ENCODE measurements at regions not wholly inside any gene's neighbourhood (a gene's known extent, or its start where the extent isn't known, plus 50 kb on each side); places are given as distances from the start of the nearest gene placed in this dataset.
"Not testable (repeated sequence)": the region's sequence is repeated elsewhere in the genome, so short reads cannot be mapped to it uniquely, and the experiment has no call there.

DNA sequence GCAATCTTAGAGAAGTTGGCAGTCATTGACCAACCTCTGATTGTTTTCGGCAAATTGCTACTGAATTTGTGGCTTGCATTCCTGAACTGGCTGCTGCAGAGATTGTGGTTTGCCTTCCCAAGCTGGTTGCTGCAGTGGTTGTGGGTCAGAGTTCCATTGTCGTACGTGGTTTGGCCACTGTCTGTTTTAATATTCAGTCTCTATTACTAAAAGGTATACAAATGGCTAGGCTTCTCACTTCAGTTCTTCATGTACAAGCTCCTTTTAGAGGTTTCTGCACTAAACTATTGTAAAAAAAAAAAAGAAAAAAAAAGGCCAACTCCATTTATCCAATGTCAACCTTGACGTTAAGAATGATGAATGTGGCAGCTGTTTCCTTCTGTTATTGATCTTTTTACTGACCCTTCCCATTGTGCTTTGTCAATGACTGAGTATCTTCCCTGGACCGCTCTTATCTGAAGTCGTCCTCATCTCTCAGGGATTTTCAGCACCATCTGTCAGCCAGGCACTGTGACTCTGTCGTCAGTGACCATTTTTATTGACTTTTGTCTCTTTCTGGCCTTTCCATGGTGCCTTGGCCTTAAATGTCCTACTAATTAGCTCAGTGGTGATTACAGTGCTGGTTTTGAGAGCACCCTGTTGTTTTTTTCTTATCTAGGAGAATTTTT lies 140.6 kb upstream of the ZNF658 start:
- H3K4me3 ChIP-seq (ENCODE audit: low read depth, low read length); DNase-seq (ENCODE audit: low read depth): not testable (repeated sequence)

DNA sequence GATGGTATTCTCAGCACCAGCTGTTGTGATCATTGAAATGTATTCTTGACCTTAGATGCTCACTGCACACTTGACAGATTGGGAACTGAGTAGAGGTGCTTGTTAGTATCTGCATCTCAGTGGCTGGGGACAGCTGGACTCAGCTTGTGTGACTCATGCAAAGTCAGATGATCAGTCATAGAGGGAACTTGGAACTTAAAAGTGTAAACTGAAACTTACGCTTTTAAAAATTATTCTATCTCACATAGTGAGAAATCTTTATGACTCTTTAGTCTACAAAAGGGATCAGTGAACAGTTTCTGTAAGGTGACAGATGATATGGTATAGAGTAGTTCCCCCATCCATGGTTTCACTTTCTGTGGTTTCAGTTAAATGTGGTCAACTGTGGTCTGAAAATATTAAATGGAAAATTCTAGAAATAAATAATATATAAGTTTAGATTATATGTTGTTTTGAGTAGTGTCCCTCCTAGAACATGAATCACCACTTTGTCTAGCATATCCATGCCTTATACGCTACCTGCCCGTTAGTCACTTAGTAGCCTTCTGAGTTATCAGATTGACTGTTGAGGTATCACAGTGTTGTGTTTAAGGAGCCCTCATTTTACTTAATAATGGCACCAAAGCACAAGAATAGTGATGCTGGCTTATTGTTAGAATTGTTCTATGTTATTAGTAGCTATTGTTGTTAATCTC lies 135.6 kb upstream of the ZNF658 start:
- not testable (repeated sequence) for DNase-seq (ENCODE audit: low read depth); H3K4me3 ChIP-seq (ENCODE audit: low read depth, low read length)

DNA sequence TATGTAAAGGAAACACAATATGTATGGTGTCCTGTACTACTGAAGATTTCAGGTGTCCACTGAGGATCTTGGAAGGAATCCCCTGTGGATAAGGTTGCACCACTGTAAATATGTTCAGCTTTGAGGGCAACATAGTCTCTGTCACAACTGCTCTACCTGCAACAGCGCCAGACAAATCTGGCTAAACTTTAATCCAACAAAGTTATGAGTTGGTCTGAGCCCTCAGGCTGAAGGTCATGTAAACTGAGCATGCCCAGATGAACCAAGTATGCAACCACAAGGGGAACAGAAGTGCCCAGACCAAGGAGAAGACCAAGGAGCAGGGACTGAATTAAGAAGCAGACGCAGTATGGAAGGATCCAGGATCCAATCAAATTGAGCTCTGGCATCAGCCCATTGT lies 135.0 kb upstream of the ZNF658 start:
- not testable (repeated sequence) for H3K4me3 ChIP-seq (ENCODE audit: low read depth, low read length); DNase-seq (ENCODE audit: low read depth)

DNA sequence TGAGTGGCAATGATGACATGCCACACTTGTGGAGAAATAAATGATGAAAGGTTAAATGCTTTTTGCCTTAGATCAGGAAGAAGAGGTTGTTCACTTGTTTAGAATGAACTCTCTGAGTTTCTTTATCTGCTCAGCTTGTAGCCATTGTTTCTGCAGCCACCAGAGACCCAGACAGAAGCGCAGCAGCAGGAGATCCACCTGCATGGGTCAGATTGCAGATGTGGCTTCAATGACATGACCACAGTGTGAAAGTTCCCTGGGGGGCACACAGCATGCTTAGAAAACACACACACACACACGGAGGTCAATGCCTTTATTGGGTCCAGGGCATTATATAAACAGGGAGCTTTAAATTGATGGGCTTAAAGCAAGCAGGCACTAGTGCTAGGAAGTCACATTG lies 129.0 kb upstream of the ZNF658 start:
- not testable (repeated sequence) for DNase-seq (ENCODE audit: low read depth); H3K4me3 ChIP-seq (ENCODE audit: low read depth, low read length)

DNA sequence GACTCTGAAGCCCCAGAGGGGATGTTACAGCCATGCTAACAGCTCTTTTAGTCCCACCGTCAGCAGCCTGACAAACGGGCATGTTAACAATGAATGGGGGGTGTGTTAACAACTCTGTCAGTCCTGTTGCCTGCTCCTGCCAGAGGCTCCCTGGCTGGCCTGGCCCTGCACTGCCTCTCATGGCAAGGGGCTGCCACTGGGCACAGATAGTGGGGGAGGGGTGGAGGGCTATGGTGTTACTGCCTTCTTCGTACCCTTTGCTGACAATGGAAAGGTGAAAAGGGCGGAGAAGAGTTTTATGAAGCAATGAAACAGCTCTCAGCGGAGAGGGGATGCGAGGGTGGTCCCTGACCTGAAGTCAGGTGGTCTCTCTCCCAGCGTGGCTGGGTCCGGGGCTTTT lies 125.9 kb upstream of the ZNF658 start:
- not testable (repeated sequence) for H3K4me3 ChIP-seq (ENCODE audit: low read depth, low read length); DNase-seq (ENCODE audit: low read depth)

DNA sequence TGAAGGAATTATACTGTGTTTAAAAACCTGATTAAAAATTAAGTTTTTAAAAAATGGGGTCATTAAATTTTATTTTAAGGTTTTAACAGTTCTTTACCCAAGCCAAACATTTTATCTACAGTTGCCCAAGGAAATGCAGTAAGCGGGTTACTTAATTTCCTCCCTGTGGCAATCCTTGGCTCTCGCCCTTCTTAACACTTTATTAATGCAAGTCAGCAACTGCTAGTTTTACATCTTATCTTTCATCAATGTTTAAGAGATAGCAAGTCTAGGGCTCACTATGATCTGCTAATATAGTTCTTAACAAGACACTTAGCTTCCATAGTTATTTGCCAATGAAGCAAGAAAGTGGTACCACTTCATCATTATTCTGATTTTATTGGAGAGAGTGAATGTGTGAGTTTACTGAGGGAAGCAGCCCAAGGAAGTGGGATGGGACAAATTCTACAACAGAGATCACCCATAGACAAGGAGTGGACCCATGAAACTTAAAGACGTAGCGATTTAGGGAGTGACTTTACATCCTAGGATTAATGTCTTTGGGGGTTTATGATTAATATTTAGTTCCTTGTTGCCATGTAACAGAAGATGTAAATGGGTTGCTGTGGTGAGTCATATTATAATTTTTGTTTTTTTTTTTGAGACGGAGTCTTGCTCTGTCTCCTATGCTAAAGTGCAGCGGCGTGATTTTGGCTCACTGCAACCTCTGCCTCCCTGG lies 120.4 kb upstream of the ZNF658 start:
- not testable (repeated sequence) for DNase-seq (ENCODE audit: low read depth); H3K4me3 ChIP-seq (ENCODE audit: low read depth, low read length)

DNA sequence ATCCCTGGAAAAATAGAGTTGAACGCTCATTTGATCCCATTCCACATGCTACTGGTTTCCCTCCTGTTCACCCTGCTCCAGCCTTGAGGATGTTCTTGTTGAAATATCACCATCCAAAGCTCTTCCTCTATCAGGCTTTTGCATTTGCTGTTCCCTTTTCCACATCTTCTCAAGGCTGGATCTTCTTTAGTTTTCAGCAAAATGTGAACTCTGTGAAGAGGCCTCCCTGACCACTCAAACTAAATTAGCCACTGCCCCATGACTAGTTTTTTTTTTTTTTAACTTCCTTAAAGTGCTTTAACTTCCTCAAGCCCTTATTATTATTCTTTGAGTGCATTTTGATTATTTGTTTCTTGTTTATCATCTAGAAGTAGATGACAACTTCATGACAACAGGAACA lies 119.3 kb upstream of the ZNF658 start:
- DNase-seq (ENCODE audit: low read depth); H3K4me3 ChIP-seq (ENCODE audit: low read depth, low read length): not testable (repeated sequence)

DNA sequence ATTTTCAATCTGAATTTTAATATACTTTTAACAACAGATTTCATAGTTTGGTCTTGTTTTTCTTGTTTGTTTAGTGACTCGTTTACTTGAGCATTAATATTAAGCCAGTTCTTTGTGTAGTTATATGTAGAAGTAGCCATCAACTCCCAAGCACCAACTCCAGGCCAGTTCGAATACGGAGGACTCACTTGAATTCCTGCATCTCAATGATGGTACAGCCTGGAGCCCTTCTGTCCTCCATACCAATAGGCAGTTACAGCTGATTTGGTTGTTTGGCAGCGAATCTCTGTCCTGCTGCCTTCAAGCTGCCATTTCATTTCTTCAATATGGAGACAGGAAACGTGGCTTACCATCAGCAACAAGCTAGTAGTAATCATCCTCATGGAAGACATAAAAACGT lies 118.5 kb upstream of the ZNF658 start:
- not testable (repeated sequence) for H3K4me3 ChIP-seq (ENCODE audit: low read depth, low read length); DNase-seq (ENCODE audit: low read depth)

DNA sequence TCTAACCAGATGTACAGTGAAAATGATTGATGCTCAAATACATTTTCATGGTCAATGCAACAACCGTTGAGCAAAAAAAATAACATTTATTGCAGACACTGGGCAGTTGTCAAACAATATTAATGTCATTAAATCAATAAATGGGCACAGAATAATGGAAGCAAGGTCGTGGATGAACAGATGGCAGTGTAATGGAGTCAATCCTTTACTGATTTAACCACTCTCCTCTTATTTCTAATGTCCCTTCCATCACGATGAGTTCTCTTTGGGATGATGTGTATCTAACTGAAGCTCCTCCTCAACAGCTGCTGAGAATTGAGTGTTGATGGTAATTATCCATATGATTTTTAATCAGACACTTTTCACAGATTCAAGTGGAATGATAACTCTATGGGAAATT lies 114.9 kb upstream of the ZNF658 start:
- not testable (repeated sequence) for DNase-seq (ENCODE audit: low read depth); H3K4me3 ChIP-seq (ENCODE audit: low read depth, low read length)

DNA sequence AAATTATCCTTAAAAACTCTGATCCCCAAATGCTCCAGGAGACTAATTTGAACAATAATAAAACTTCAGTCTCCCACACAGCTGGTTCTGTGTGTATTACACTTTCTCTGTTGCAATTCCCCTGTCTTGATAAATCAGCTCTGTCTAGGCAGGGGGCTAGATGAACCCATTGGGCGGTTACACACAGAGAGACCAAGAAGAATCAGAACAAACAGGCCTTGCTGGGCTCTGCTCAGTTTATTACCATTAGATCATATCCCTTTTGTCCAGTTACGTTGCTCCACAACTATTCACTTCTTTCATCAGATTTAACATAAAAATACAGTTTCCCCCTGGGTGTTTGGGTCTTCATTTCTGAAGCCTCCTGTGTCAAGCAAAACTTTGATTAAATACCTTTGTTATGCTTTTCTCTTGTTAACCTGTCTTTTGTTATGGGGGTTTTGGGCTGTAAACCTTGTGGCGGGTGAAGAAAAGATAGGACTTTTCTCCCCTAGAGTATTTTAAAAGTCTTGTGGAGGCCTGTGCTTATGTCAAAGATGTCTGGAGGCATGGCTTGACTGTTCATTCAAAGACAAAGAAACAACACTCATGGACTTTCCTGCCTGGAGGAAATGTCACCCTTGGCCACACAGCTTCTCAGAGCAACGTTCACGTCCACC lies 109.3 kb upstream of the ZNF658 start:
- not testable (repeated sequence) for H3K4me3 ChIP-seq (ENCODE audit: low read depth, low read length); DNase-seq (ENCODE audit: low read depth)

DNA sequence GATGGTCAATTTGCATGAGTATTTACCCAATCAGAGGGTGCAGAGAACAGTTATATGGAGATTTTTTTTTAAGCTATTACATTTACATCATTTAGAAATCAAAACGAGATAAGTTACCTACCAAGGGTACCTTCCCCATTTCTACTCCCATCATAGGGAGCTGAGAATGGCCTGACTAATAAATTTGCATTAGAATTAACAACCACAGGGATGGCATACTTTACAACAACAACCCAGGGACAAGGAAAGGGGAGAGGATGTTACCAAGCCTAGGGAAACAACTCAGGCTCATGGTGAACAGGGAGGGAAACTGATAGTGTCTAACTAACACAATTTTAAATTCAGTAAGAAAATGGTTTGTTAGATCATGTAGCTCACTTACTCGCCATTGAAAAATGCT lies 105.8 kb upstream of the ZNF658 start:
- H3K4me3 ChIP-seq (ENCODE audit: low read depth, low read length); DNase-seq (ENCODE audit: low read depth): not testable (repeated sequence)

DNA sequence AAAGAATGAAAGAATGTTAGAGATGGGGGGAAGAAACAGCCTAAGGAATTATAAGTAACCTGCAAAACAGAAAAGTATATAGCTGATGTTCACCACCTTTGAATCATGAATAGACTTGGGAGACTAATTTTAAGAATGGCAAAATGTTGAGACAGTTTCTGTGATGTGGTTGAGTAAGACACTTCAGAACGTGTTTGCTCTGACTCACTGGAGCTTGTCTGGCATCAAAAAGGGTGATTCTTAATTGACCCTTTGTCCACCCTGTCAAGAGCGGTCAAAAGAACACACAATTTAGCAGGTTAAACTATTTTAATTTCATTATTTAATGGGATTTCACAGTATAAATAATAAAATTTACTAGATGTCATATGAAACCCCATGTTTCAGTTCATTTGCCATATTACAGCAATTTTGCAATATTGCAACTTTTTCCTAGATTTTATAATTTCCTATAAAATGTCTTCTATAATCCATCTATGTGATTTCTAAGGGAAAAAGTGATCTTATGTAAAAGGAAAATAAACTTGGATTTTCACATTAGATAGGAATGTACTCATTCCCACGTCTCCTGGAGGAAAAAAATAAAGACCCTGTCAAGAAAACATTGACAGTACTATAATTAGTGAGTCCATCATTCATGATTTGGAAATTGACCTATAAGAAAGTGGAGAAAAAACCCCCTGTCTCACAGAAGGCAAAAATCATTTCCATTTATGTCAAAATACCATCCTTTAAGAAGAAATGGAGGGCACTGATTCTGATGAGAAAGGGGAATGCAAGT lies 104.6 kb upstream of the ZNF658 start:
- H3K4me3 ChIP-seq (ENCODE audit: low read depth, low read length); DNase-seq (ENCODE audit: low read depth): not testable (repeated sequence)

DNA sequence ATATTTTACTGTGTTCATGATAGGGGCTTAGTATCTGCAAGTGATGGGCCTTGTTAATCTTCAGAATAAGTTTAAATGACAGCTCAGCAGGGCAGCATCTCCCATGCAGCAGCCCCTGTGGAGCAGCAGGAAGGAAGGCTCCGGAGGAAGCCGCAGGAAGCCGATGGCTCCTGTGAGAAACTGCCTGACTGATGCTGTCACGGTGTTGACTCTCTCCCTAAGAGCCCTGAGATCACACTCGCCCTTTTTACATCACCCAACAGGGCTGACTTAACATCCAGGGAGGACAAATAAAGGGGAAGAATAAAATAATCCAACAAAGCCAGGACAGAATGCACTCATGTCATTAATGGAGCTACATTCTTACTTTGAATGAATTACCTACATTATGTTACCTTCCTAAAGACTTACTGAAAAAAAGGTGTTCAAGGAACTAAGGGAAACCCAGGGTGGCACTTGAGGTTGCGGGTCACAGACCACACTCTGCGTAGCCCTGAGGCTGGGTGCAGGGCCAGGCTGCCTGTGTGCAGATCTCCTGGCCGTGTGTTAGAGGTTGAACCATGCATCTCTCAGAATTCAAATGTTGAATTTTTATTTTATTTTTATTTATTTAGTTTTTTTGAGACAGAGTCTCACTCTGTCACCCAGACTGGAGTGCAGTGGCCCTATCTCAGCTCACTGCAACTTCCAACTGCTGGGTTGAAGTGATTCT lies 102.5 kb upstream of the ZNF658 start:
- DNase-seq (ENCODE audit: low read depth); H3K4me3 ChIP-seq (ENCODE audit: low read depth, low read length): not testable (repeated sequence)

DNA sequence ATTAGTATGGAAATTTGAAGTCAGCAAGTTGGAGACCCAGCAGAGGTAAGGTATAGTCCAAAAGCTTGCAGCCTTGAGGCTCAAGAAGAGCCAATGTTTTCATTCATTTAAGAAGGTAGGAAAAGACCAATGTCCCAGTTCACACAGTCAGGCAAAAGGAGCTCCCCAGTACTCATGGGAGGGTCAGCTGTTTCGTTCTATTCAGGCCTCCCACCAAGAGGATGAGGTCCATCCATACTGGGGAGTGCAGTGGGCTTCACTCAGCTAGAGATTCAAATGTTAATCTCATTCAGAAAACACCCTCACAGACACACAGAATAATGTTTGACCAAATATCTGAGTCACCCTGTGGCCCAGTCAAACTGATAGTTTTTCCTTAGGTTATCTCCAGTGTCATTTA lies 96.9 kb upstream of the ZNF658 start:
- not testable (repeated sequence) for H3K4me3 ChIP-seq (ENCODE audit: low read depth, low read length); DNase-seq (ENCODE audit: low read depth)

DNA sequence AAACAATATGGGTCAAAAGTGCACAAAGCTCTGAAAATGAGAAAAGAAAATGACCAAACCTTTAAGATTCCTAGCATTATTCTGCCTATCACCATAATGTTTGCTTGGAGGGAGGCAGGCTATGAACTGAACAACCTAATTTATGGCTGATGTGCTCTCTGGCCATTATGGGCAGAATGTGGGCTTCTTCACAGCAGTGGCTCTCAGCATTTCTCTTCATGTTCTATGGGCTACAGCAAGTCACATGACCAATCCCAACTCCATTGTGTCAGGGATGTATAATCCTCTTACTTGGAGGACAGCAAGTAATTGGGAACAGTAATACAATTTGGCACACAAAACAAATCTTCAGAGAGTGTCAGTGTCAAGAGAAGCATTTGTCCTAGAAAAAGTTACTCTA lies 90.3 kb upstream of the ZNF658 start:
- not testable (repeated sequence) for DNase-seq (ENCODE audit: low read depth); H3K4me3 ChIP-seq (ENCODE audit: low read depth, low read length)

DNA sequence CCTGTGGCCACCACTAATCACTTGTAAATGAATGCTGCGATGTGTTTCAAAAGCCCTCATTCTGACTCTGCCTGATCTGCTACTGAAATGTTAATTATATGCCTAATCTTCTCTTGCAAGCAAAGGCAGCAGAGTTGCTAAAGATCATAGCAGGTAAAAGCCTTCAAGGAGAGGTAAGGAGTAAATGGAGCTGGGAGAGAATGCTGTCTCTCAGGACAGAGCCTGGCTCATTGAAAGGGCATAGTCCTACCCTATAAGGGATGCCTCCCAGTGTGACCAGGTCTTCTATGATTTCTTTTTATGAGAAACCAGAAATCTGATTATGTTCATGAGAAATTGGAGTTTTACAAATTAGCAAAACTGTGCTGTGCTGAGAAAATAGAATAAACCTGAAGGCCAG lies 88.2 kb upstream of the ZNF658 start:
- not testable (repeated sequence) for DNase-seq (ENCODE audit: low read depth); H3K4me3 ChIP-seq (ENCODE audit: low read depth, low read length)

DNA sequence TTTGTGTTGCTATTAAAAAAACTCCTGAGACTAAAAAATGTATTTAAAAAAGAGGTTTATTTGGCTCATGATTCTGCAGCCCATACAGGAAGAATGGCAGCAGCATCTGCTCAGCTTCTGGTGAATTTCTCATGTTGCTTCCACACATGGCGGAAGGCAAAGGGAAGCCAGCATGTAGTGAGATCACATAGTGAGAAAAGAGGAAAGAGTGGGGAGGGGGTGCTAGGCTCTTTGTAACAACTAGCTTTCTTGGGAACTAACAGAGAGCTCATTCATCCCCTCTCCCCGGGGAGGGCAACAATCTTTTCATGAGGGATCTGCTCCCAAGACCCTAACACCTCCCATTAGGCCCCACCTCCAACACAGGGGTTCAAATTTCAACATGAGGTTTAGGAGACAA lies 87.6 kb upstream of the ZNF658 start:
- H3K4me3 ChIP-seq (ENCODE audit: low read depth, low read length); DNase-seq (ENCODE audit: low read depth): not testable (repeated sequence)

DNA sequence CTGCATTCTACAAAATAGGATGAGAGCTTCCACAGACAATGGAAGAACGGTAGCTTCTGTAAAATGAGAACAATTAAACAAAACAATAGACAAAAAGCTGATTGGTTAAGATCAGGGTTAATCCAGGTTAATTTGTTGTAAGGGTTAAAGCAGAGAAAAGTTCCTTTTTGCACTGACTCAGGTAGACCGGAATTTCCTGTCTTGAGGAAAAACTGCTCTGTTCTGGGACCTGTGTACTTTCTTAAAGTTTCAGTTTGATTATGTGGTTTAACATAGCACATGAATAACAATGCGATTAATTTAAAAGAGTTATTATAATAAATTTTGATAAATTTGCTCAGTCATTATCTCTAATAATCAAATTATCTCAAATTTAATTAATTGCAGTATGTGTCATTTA lies 86.5 kb upstream of the ZNF658 start:
- not testable (repeated sequence) for H3K4me3 ChIP-seq (ENCODE audit: low read depth, low read length); DNase-seq (ENCODE audit: low read depth)

Measured in fibroblast of the aortic adventitia (primary cell).